WTC11 (cell line): ENCODE measurements at regions not wholly inside any gene's neighbourhood (a gene's known extent, or its start where the extent isn't known, plus 50 kb on each side); places are given as distances from the start of the nearest gene placed in this dataset.

Source experiments
- CREM ChIP-seq: sonication (generic); formaldehyde crosslinking; IDR thresholded peaks from 2 replicates; pipeline ENCODE4 v1.8.1; 2022; ENCODE audit warnings: mild to moderate bottlenecking, missing genetic modification reagents, moderate library complexity
- CTCF ChIP-seq: fragments of 200-600 bp; IDR thresholded peaks from 2 replicates; pipeline ENCODE4 v1.8.0; 2022; ENCODE audit warnings: antibody characterized with exemption
- MYBL2 ChIP-seq: sonication (generic); formaldehyde crosslinking; IDR thresholded peaks from 2 replicates; pipeline ENCODE4 v1.8.1; 2023; ENCODE audit warnings: mild to moderate bottlenecking, moderate library complexity, missing genetic modification reagents
- PRDM15 ChIP-seq: sonication (generic); formaldehyde crosslinking; IDR thresholded peaks from 2 replicates; pipeline ENCODE4 v1.8.0; 2022; ENCODE audit warnings: missing genetic modification reagents
- RELA ChIP-seq: sonication (generic); formaldehyde crosslinking; IDR thresholded peaks from 2 replicates; pipeline ENCODE4 v1.8.1; 2022; ENCODE audit warnings: missing genetic modification reagents, mild to moderate bottlenecking, borderline replicate concordance
- SMAD4 ChIP-seq: sonication (generic); formaldehyde crosslinking; IDR thresholded peaks from 2 replicates; pipeline ENCODE4 v1.8.0; 2022; ENCODE audit warnings: mild to moderate bottlenecking, missing genetic modification reagents
- SP1 ChIP-seq: sonication (generic); formaldehyde crosslinking; conservative IDR thresholded peaks from 2 replicates; pipeline ENCODE4 v1.8.1; 2022; ENCODE audit warnings: missing genetic modification reagents
- TEAD4 ChIP-seq: sonication (generic); formaldehyde crosslinking; IDR thresholded peaks from 2 replicates; pipeline ENCODE4 v1.8.0; 2022; ENCODE audit warnings: mild to moderate bottlenecking, missing genetic modification reagents
- USF2 ChIP-seq: sonication (generic); formaldehyde crosslinking; IDR thresholded peaks from 2 replicates; pipeline ENCODE4 v1.8.1; 2023; ENCODE audit warnings: mild to moderate bottlenecking, missing genetic modification reagents, moderate library complexity
- ZNF396 ChIP-seq: fragments of 250-450 bp; sonication (Bioruptor Pico); IDR thresholded peaks from 2 replicates; pipeline ENCODE4 v1.8.0; 2021; ENCODE audit warnings: mild to moderate bottlenecking, moderate library complexity, borderline replicate concordance
- ZNF423 ChIP-seq: fragments of 250-450 bp; sonication (Bioruptor Pico); IDR thresholded peaks from 2 replicates; pipeline ENCODE4 v2.1.2; 2022; ENCODE audit warnings: mild to moderate bottlenecking, moderate library complexity
- TF ChIP-seq, protein P1 (sequence below): sonication (generic); formaldehyde crosslinking; IDR thresholded peaks from 2 replicates; pipeline ENCODE4 v1.8.0; 2022; ENCODE audit warnings: mild to moderate bottlenecking, missing genetic modification reagents
- TF ChIP-seq, protein P2 (sequence below): sonication (generic); formaldehyde crosslinking; conservative IDR thresholded peaks from 2 replicates; pipeline ENCODE4 v1.8.1; 2023; ENCODE audit warnings: mild to moderate bottlenecking, low read depth, missing genetic modification reagents, moderate library complexity

DNA sequence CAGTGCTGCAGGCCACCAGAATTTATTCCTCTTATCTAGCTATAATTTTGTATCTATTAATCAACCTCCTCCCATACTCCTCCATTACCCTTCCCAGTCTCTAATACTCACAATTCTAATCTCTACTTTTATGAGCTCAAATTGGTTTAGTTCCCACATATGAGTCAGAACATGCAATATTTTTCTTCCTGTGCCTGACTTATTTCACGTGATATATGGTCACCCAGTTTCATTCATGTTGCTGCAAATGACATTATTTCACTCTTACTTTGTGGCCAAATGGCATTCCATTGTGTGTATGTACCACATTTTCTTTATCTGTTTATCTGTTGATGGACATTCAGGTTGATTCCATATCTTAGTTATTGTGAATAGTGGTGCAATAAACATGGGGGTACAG is 483.5 kb downstream of the ACTRT1 start:
- TF ChIP-seq TEAD4: no peak
- TF ChIP-seq CTCF: no peak
- no peak for TF ChIP-seq RELA (CRISPR knock-in tag)
- no peak for TF ChIP-seq MYBL2 (CRISPR knock-in tag)
- no peak for TF ChIP-seq SP1 (CRISPR knock-in tag)
- no peak for TF ChIP-seq USF2
- no peak for TF ChIP-seq SMAD4 (CRISPR knock-in tag)
- TF ChIP-seq CREM (CRISPR knock-in tag): no peak
- TF ChIP-seq, protein P1, sequence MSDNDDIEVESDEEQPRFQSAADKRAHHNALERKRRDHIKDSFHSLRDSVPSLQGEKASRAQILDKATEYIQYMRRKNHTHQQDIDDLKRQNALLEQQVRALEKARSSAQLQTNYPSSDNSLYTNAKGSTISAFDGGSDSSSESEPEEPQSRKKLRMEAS (CRISPR knock-in tag): no peak
- no peak for TF ChIP-seq ZNF423 (CRISPR knock-in tag)
- TF ChIP-seq ZNF396 (CRISPR knock-in tag): no peak
- TF ChIP-seq PRDM15 (CRISPR knock-in tag): no peak
- TF ChIP-seq, protein P2, sequence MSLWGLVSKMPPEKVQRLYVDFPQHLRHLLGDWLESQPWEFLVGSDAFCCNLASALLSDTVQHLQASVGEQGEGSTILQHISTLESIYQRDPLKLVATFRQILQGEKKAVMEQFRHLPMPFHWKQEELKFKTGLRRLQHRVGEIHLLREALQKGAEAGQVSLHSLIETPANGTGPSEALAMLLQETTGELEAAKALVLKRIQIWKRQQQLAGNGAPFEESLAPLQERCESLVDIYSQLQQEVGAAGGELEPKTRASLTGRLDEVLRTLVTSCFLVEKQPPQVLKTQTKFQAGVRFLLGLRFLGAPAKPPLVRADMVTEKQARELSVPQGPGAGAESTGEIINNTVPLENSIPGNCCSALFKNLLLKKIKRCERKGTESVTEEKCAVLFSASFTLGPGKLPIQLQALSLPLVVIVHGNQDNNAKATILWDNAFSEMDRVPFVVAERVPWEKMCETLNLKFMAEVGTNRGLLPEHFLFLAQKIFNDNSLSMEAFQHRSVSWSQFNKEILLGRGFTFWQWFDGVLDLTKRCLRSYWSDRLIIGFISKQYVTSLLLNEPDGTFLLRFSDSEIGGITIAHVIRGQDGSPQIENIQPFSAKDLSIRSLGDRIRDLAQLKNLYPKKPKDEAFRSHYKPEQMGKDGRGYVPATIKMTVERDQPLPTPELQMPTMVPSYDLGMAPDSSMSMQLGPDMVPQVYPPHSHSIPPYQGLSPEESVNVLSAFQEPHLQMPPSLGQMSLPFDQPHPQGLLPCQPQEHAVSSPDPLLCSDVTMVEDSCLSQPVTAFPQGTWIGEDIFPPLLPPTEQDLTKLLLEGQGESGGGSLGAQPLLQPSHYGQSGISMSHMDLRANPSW (CRISPR knock-in tag): no peak
